Breast epithelium (tissue), 4 donors: ENCODE measurements at regions not wholly inside any gene's neighbourhood (a gene's known extent, or its start where the extent isn't known, plus 50 kb on each side); places are given as distances from the start of the nearest gene placed in this dataset.

Source experiments
- DNase-seq, 2 donors: peaks; one replicate each; pipeline ENCODE4 v3.0.0-alpha.2; 2019; ENCODE audit warnings: low spot score in 2 of 2
- H3K27ac ChIP-seq, 2 donors: fragments of 200-600 bp; sonication (generic) in 1 of 2; one replicate each; pipeline ENCODE4 v1.5.1; 2016 to 2019; ENCODE audit warnings: mild to moderate bottlenecking in 1 of 2
- H3K27me3 ChIP-seq, 2 donors: fragments of 200-600 bp; sonication (generic) in 1 of 2; one replicate each; pipeline versions ENCODE4 v1.5.1 to v1.6.0; 2017 to 2019; ENCODE audit warnings: control low read depth in 1 of 2, mild to moderate bottlenecking in 1 of 2
- H3K36me3 ChIP-seq: fragments of 200-600 bp; one replicate; pipeline ENCODE4 v1.5.1; 2019
- H3K4me1 ChIP-seq, 2 donors: fragments of 200-600 bp; sonication (generic); one replicate each; pipeline ENCODE4 v1.5.1; 2016 to 2019; ENCODE audit warnings: control low read depth in 1 of 2
- H3K4me3 ChIP-seq, 3 donors: fragments of 200-600 bp; sonication (generic); 1 replicate in 2 of 3; 2 replicates in 1 of 3; pipeline ENCODE4 v1.5.1; 2016 to 2019; ENCODE audit warnings: mild to moderate bottlenecking in 3 of 3, moderate library complexity in 2 of 3
- H3K9me3 ChIP-seq, 2 donors: fragments of 200-600 bp; sonication (generic) in 1 of 2; one replicate each; pipeline ENCODE4 v1.5.1; 2016 to 2019; ENCODE audit warnings: control low read depth in 1 of 2
- CTCF ChIP-seq, 3 donors: fragments of 450-650 bp; IDR thresholded peaks; one replicate each; pipeline ENCODE4 v1.5.1; 2016 to 2017; ENCODE audit warnings: antibody characterized with exemption in 3 of 3, mild to moderate bottlenecking in 3 of 3, moderate library complexity in 3 of 3
- POLR2A ChIP-seq: fragments of 450-650 bp; IDR thresholded peaks from one replicate; pipeline ENCODE4 v1.6.1; 2016; ENCODE audit warnings: antibody characterized with exemption, mild to moderate bottlenecking, moderate library complexity
- POLR2AphosphoS5 ChIP-seq, 3 donors: sonication (generic); formaldehyde crosslinking; IDR thresholded peaks; one replicate each; pipeline ENCODE4 v1.6.1; 2017; ENCODE audit warnings: antibody characterized with exemption in 3 of 3
- intact Hi-C: fragments of 100-400 bp; cut with DNase I; formaldehyde crosslinking; loops from one replicate; pipeline ENCODE4 v1.15.1; 2023; ENCODE audit warnings: low total_unique reads

GRCh38 chr1:178577882-178578281 is 65.0 kb downstream of the TEX35 start:
- Histone ChIP-seq H3K9me3 (no peaks in the 10 kb centered on the region), H3K27me3 (no peaks in the 10 kb centered on the region), H3K4me1 (no peaks in the 10 kb centered on the region), H3K36me3 (no peaks in the 10 kb centered on the region), H3K27ac (no peak overlapping the region), H3K4me3 (no peak overlapping the region)
- intact Hi-C loops, result no loop called here
- TF ChIP-seq POLR2AphosphoS5 (IDR thresholded peaks at IDR 0.05) (no peak), POLR2A (no peak), CTCF (IDR thresholded peaks at IDR 0.05) (no peak)
- no peak for DNase-seq

- TF ChIP-seq POLR2A, result no peak
- no peak for TF ChIP-seq POLR2AphosphoS5 (IDR thresholded peaks at IDR 0.05)
- TF ChIP-seq CTCF (IDR thresholded peaks at IDR 0.05), result no peak
Observed at GRCh38 chr1:178578541-178578940, 65.6 kb downstream of the TEX35 start.

GRCh38 chr1:178579095-178579494 is 66.2 kb downstream of the TEX35 start:
- Histone ChIP-seq H3K4me1 (no peaks in the 10 kb centered on the region), H3K9me3 (no peaks in the 10 kb centered on the region), H3K4me3 (no peak overlapping the region), H3K27ac (no peak overlapping the region), H3K27me3 (no peaks in the 10 kb centered on the region), H3K36me3 (no peaks in the 10 kb centered on the region)
- DNase-seq, result no peak
- intact Hi-C loops, result no loop called here
- TF ChIP-seq POLR2AphosphoS5 (IDR thresholded peaks at IDR 0.05), result no peak
- no peak for TF ChIP-seq CTCF (IDR thresholded peaks at IDR 0.05)
- TF ChIP-seq POLR2A, result no peak

More at GRCh38 chr1:178578541-178578940, 65.6 kb downstream of the TEX35 start:
- DNase-seq, result no peak
- Histone ChIP-seq H3K9me3 (no peaks in the 10 kb centered on the region), H3K4me1 (no peaks in the 10 kb centered on the region), H3K27me3 (no peaks in the 10 kb centered on the region), H3K27ac (no peak overlapping the region), H3K4me3 (no peak overlapping the region), H3K36me3 (no peaks in the 10 kb centered on the region)
- intact Hi-C loops, result no loop called here

- no peaks in the 10 kb centered on the region for H3K4me1 ChIP-seq
- intact Hi-C loops, result no loop called here
- no peaks in the 10 kb centered on the region for H3K27me3 ChIP-seq
- no peak overlapping the region for H3K27ac ChIP-seq
- no peak for TF ChIP-seq POLR2A
- no peak for TF ChIP-seq CTCF (IDR thresholded peaks at IDR 0.05)
- TF ChIP-seq POLR2AphosphoS5 (IDR thresholded peaks at IDR 0.05), result no peak
- DNase-seq, result no peak
- no peaks in the 10 kb centered on the region for H3K36me3 ChIP-seq
- no peaks in the 10 kb centered on the region for H3K9me3 ChIP-seq
- no peak overlapping the region for H3K4me3 ChIP-seq
Observed at GRCh38 chr1:178579562-178579961, 66.7 kb downstream of the TEX35 start.

GRCh38 chr1:178580096-178580495 is 67.2 kb downstream of the TEX35 start:
- TF ChIP-seq POLR2A (no peak), CTCF (IDR thresholded peaks at IDR 0.05) (no peak), POLR2AphosphoS5 (IDR thresholded peaks at IDR 0.05) (no peak)
- intact Hi-C loops, result no loop called here
- Histone ChIP-seq H3K27me3 (no peaks in the 10 kb centered on the region), H3K4me1 (no peaks in the 10 kb centered on the region), H3K27ac (no peak overlapping the region), H3K36me3 (no peaks in the 10 kb centered on the region), H3K4me3 (no peak overlapping the region), H3K9me3 (no peaks in the 10 kb centered on the region)
- no peak for DNase-seq
